ENCODE measurements at regions not wholly inside any gene's neighbourhood (a gene's known extent, or its start where the extent isn't known, plus 50 kb on each side); places are given as distances from the start of the nearest gene placed in this dataset.

DNA sequence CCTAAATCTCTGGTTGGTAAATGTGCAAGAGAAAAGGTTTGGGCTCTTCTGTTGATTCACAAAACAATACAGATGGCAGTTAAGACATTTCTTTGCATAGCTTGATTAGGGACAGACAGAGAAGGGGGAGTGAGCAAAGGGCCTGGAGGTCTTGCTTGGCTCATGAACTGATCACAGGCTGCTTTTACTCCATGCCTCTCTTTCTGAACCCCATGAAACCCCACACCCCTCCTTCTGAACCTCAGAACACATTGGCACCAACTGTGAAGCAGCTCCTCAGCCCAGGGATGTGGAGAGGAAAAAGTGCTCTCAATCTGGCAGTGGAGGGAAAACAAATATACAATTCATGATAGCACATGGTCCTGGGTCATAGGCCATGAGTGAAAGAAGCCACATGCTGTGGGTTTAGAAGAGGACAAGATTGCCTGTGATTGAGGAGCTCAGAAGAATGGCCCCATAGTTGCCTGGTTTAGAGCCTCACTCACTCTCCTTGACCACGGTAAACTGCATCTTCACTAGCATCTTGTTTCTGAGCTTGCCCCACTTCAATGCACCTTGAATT is 111.6 kb upstream of the GADD45A start:
- H3K79me2 ChIP-seq (ENCODE audit: insufficient read depth), result no peaks in the 10 kb centered on the region
- H3F3A ChIP-seq (ENCODE audit: insufficient read depth), result peaks cover 26% of the 10 kb centered on the region
- H3K9me3 ChIP-seq (ENCODE audit: low read depth), result no peaks in the 10 kb centered on the region
- no peak overlapping the region for H2AFZ ChIP-seq
- H3K27me3 ChIP-seq (replicated peaks; ENCODE audit: insufficient read depth), result no peaks in the 10 kb centered on the region
- H3K4me3 ChIP-seq, result no peak overlapping the region
- H3K4me2 ChIP-seq (ENCODE audit: unreplicated experiment), result no peak overlapping the region
- no peaks in the 10 kb centered on the region for H4K20me1 ChIP-seq (ENCODE audit: insufficient read depth)
- peak overlapping the region; percentile 32 for H3K27ac ChIP-seq
- H3K9ac ChIP-seq, result no peak overlapping the region
- no peak for DNase-seq
- no peaks in the 10 kb centered on the region for H3K36me3 ChIP-seq (ENCODE audit: low read depth)
- 100% methylated on average over 1 of the region's 1 CpG for WGBS, 2 experiments (ENCODE audit: low coverage in 1 of 2, low lambda C conversion rate in 2 of 2, missing lambda C conversion rate in 2 of 2)
- H3K4me1 ChIP-seq (ENCODE audit: insufficient read depth), result peaks cover 43% of the 10 kb centered on the region
- H3K9me2 ChIP-seq (ENCODE audit: insufficient read depth), result no peaks in the 10 kb centered on the region
- in situ Hi-C loops (cut with MboI), result no loop called here
- TF ChIP-seq EZH2phosphoT487 (IDR thresholded peaks at IDR 0.05; ENCODE audit: insufficient read depth, low read depth) (no peak), EZH2 (IDR thresholded peaks at IDR 0.05; ENCODE audit: insufficient read depth, poor library complexity, severe bottlenecking) (no peak)

- Histone ChIP-seq H3K9ac (no peak overlapping the region), H3K9me3 (ENCODE audit: low read depth) (no peaks in the 10 kb centered on the region), H2AFZ (no peak overlapping the region), H3K9me2 (ENCODE audit: insufficient read depth) (no peaks in the 10 kb centered on the region), H3K79me2 (ENCODE audit: insufficient read depth) (no peaks in the 10 kb centered on the region), H3K27me3 (replicated peaks; ENCODE audit: insufficient read depth) (no peaks in the 10 kb centered on the region), H3K4me1 (ENCODE audit: insufficient read depth) (peaks cover 43% of the 10 kb centered on the region), H3K4me3 (no peak overlapping the region), H3K27ac (no peak overlapping the region), H3K36me3 (ENCODE audit: low read depth) (no peaks in the 10 kb centered on the region), H3F3A (ENCODE audit: insufficient read depth) (peaks cover 26% of the 10 kb centered on the region), H3K4me2 (ENCODE audit: unreplicated experiment) (no peak overlapping the region), H4K20me1 (ENCODE audit: insufficient read depth) (no peaks in the 10 kb centered on the region)
- 97 to 100% methylated on average over 5 of the region's 5 CpGs for WGBS, 2 experiments (ENCODE audit: low coverage in 1 of 2, low lambda C conversion rate in 2 of 2, missing lambda C conversion rate in 2 of 2)
- in situ Hi-C loops (cut with MboI), result no loop called here
- DNase-seq, result no peak
- no peak for TF ChIP-seq EZH2 (IDR thresholded peaks at IDR 0.05; ENCODE audit: insufficient read depth, poor library complexity, severe bottlenecking)
- TF ChIP-seq EZH2phosphoT487 (IDR thresholded peaks at IDR 0.05; ENCODE audit: insufficient read depth, low read depth), result no peak
Observed at GRCh38 chr1:67574221-67574620, 110.8 kb upstream of the GADD45A start.

- 76 to 77% methylated on average over 2 of the region's 2 CpGs for WGBS, 2 experiments (ENCODE audit: low coverage in 1 of 2, low lambda C conversion rate in 2 of 2, missing lambda C conversion rate in 2 of 2)
- peaks cover 16% of the 10 kb centered on the region for H3F3A ChIP-seq (ENCODE audit: insufficient read depth)
- H3K9ac ChIP-seq, result no peak overlapping the region
- H3K9me2 ChIP-seq (ENCODE audit: insufficient read depth), result no peaks in the 10 kb centered on the region
- in situ Hi-C loops (cut with MboI), result no loop called here
- H3K27ac ChIP-seq, result peak overlapping the region; percentile 36
- H2AFZ ChIP-seq, result no peak overlapping the region
- H4K20me1 ChIP-seq (ENCODE audit: insufficient read depth), result no peaks in the 10 kb centered on the region
- DNase-seq, result peak; percentile 86
- TF ChIP-seq EZH2phosphoT487 (IDR thresholded peaks at IDR 0.05; ENCODE audit: insufficient read depth, low read depth), result no peak
- TF ChIP-seq EZH2 (IDR thresholded peaks at IDR 0.05; ENCODE audit: insufficient read depth, poor library complexity, severe bottlenecking), result no peak
- H3K79me2 ChIP-seq (ENCODE audit: insufficient read depth), result no peaks in the 10 kb centered on the region
- H3K4me2 ChIP-seq (ENCODE audit: unreplicated experiment), result no peak overlapping the region
- no peaks in the 10 kb centered on the region for H3K27me3 ChIP-seq (replicated peaks; ENCODE audit: insufficient read depth)
- peaks cover 32% of the 10 kb centered on the region for H3K4me1 ChIP-seq (ENCODE audit: insufficient read depth)
- H3K9me3 ChIP-seq (ENCODE audit: low read depth), result no peaks in the 10 kb centered on the region
- no peaks in the 10 kb centered on the region for H3K36me3 ChIP-seq (ENCODE audit: low read depth)
- no peak overlapping the region for H3K4me3 ChIP-seq
Observed at GRCh38 chr1:67575861-67576260, 109.1 kb upstream of the GADD45A start.

- Histone ChIP-seq H3K9ac (no peak overlapping the region), H3K27ac (peak overlapping the region; percentile 36), H3K4me3 (no peak overlapping the region), H4K20me1 (ENCODE audit: insufficient read depth) (no peaks in the 10 kb centered on the region), H3K79me2 (ENCODE audit: insufficient read depth) (no peaks in the 10 kb centered on the region), H3K4me2 (ENCODE audit: unreplicated experiment) (no peak overlapping the region), H2AFZ (no peak overlapping the region), H3K36me3 (ENCODE audit: low read depth) (no peaks in the 10 kb centered on the region), H3F3A (ENCODE audit: insufficient read depth) (peaks cover 10% of the 10 kb centered on the region; the same call in 1 of the 2 replicates), H3K9me2 (ENCODE audit: insufficient read depth) (no peaks in the 10 kb centered on the region), H3K9me3 (ENCODE audit: low read depth) (no peaks in the 10 kb centered on the region), H3K27me3 (replicated peaks; ENCODE audit: insufficient read depth) (no peaks in the 10 kb centered on the region), H3K4me1 (ENCODE audit: insufficient read depth) (peaks cover 26% of the 10 kb centered on the region)
- TF ChIP-seq EZH2phosphoT487 (IDR thresholded peaks at IDR 0.05; ENCODE audit: insufficient read depth, low read depth) (no peak), EZH2 (IDR thresholded peaks at IDR 0.05; ENCODE audit: insufficient read depth, poor library complexity, severe bottlenecking) (no peak)
- 89 to 90% methylated on average over 5 of the region's 5 CpGs for WGBS, 2 experiments (ENCODE audit: low coverage in 1 of 2, low lambda C conversion rate in 2 of 2, missing lambda C conversion rate in 2 of 2)
- in situ Hi-C loops (cut with MboI), result no loop called here
- no peak for DNase-seq
Observed at GRCh38 chr1:67576474-67576873, 108.5 kb upstream of the GADD45A start.

DNA sequence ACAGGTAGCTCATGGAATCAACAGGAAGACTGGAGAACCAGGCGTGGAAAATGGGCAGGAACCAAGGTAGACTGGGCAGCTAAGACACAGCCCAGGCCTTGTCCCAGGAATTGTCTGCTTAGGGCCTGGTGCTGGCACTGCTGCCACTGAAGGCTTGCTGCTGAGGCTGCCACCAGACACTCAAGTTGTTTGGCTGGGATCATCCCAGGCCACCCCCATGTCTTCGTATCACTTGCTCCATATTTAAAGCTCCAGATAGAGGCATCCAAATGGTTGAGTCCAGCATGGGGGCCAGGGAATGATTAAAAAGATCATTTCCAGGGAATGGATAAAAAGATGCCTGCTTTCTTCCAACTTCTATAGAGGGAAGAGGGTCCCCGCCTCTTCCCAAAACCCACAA is 107.4 kb upstream of the GADD45A start:
- no peaks in the 10 kb centered on the region for H3K9me2 ChIP-seq (ENCODE audit: insufficient read depth)
- WGBS, 2 experiments (ENCODE audit: low coverage in 1 of 2, low lambda C conversion rate in 2 of 2, missing lambda C conversion rate in 2 of 2), result 92 to 95% methylated on average over 3 of the region's 3 CpGs
- no peak for TF ChIP-seq EZH2 (IDR thresholded peaks at IDR 0.05; ENCODE audit: insufficient read depth, poor library complexity, severe bottlenecking)
- TF ChIP-seq EZH2phosphoT487 (IDR thresholded peaks at IDR 0.05; ENCODE audit: insufficient read depth, low read depth), result no peak
- DNase-seq, result no peak
- H4K20me1 ChIP-seq (ENCODE audit: insufficient read depth), result no peaks in the 10 kb centered on the region
- no peak overlapping the region for H3K27ac ChIP-seq
- H3K9ac ChIP-seq, result no peak overlapping the region
- H3K36me3 ChIP-seq (ENCODE audit: low read depth), result no peaks in the 10 kb centered on the region
- no peaks in the 10 kb centered on the region for H3K9me3 ChIP-seq (ENCODE audit: low read depth)
- H3K4me3 ChIP-seq, result no peak overlapping the region
- in situ Hi-C loops (cut with MboI), result no loop called here
- peaks cover 17% of the 10 kb centered on the region for H3K4me1 ChIP-seq (ENCODE audit: insufficient read depth)
- no peaks in the 10 kb centered on the region for H3K79me2 ChIP-seq (ENCODE audit: insufficient read depth)
- H2AFZ ChIP-seq, result no peak overlapping the region
- H3F3A ChIP-seq (ENCODE audit: insufficient read depth), result peaks cover 5% of the 10 kb centered on the region; the same call in 1 of the 2 replicates
- no peak overlapping the region for H3K4me2 ChIP-seq (ENCODE audit: unreplicated experiment)
- no peaks in the 10 kb centered on the region for H3K27me3 ChIP-seq (replicated peaks; ENCODE audit: insufficient read depth)
